Neural progenitor cell (in vitro differentiated cells): ENCODE measurements at regions not wholly inside any gene's neighbourhood (a gene's known extent, or its start where the extent isn't known, plus 50 kb on each side); places are given as distances from the start of the nearest gene placed in this dataset.

Experiments
- DNase-seq: peaks from one replicate; pipeline ENCODE4 v3.0.0-alpha.2; 2016; ENCODE audit warnings: low spot score
- H2AFZ ChIP-seq: fragments of 200-600 bp; sonication (generic); replicated peaks from 2 replicates; pipeline ENCODE4 v1.6.1; 2016; ENCODE audit warnings: antibody characterized with exemption
- H3F3A ChIP-seq: fragments of 200-600 bp; sonication (generic); 2 replicates; pipeline ENCODE4 v1.6.1; 2016; ENCODE audit warnings: antibody characterized with exemption, low read depth
- H3K27ac ChIP-seq: fragments of 200-600 bp; sonication (generic); 2 replicates; pipeline ENCODE4 v1.5.1; 2016; ENCODE audit warnings: mild to moderate bottlenecking
- H3K27me3 ChIP-seq: fragments of 200-600 bp; sonication (generic); 2 replicates; pipeline ENCODE4 v1.6.1; 2016; ENCODE audit warnings: mild to moderate bottlenecking, moderate library complexity
- H3K36me3 ChIP-seq: fragments of 200-600 bp; sonication (generic); 2 replicates; pipeline ENCODE4 v1.5.1; 2016
- H3K4me1 ChIP-seq: fragments of 200-600 bp; sonication (generic); 2 replicates; pipeline ENCODE4 v1.6.1; 2016; ENCODE audit warnings: mixed run types
- H3K4me2 ChIP-seq: fragments of 200-600 bp; sonication (generic); 2 replicates; pipeline ENCODE4 v1.6.1; 2016
- H3K4me3 ChIP-seq: fragments of 200-600 bp; sonication (generic); 2 replicates; pipeline ENCODE4 v1.5.1; 2016
- H3K79me2 ChIP-seq: fragments of 200-600 bp; sonication (generic); 2 replicates; pipeline ENCODE4 v1.6.1; 2016; ENCODE audit warnings: low read depth
- H3K9ac ChIP-seq: fragments of 200-600 bp; sonication (generic); 2 replicates; pipeline ENCODE4 v1.6.1; 2016
- H3K9me3 ChIP-seq: fragments of 200-600 bp; sonication (generic); 2 replicates; pipeline ENCODE4 v1.5.1; 2016; ENCODE audit warnings: low read depth
- H4K20me1 ChIP-seq: fragments of 200-600 bp; sonication (generic); 2 replicates; pipeline ENCODE4 v1.6.1; 2016; ENCODE audit warnings: low read depth
- H3K27ac Mint-ChIP-seq: 3 replicates; pipeline ENCODE4 v1.8.0; 2021; ENCODE audit warnings: mixed read lengths
- H3K27me3 Mint-ChIP-seq: 2 replicates; pipeline ENCODE4 v1.8.0; 2022; ENCODE audit warnings: low read depth, mild to moderate bottlenecking, inconsistent platforms, moderate library complexity, mixed read lengths; ENCODE audit not compliant: insufficient read depth
- H3K36me3 Mint-ChIP-seq: 3 replicates; pipeline ENCODE4 v1.8.0; 2021; ENCODE audit warnings: mixed read lengths
- H3K4me1 Mint-ChIP-seq: 3 replicates; pipeline ENCODE4 v1.8.0; 2021; ENCODE audit warnings: mixed read lengths
- H3K4me3 Mint-ChIP-seq: 3 replicates; pipeline ENCODE4 v1.8.0; 2021; ENCODE audit warnings: mild to moderate bottlenecking, moderate library complexity, mixed read lengths
- H3K9me3 Mint-ChIP-seq: 3 replicates; pipeline ENCODE4 v1.8.0; 2020; ENCODE audit warnings: mixed read lengths
- EZH2 ChIP-seq: fragments of 200-600 bp; sonication (generic); IDR thresholded peaks from 2 replicates; pipeline ENCODE4 v1.6.1; 2017; ENCODE audit warnings: antibody characterized with exemption, mild to moderate bottlenecking, moderate library complexity
- EZH2phosphoT487 ChIP-seq: fragments of 200-600 bp; sonication (generic); IDR thresholded peaks from 2 replicates; pipeline ENCODE4 v1.6.1; 2017; ENCODE audit warnings: antibody characterized with exemption
- TF ChIP-seq, protein P1 (sequence below): fragments of 200-600 bp; sonication (generic); IDR thresholded peaks from 2 replicates; pipeline ENCODE4 v1.5.1; 2017; ENCODE audit warnings: antibody characterized with exemption, mild to moderate bottlenecking

DNA sequence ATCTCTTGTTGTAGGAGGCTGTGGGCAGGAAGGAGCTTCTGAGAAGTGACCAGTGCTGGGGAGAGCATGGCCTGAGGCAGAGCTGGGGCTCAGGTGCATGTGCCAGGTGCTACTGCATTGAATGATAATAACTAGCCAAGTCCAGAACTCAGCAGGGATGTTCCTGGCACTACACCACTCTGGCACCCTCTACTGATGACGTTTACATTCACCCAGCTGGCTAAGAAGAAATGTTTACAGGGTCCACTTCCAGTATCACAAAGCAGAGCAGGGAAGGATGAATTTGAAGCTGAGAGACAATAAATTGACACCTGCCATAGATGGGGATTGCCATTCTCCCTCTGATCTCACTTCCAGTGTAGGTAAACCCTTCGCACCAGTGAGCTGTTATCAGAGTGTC lies 411.8 kb downstream of the SETD4 start:
- Histone ChIP-seq H3K4me3 (no peak overlapping the region), H4K20me1 (no peaks in the 10 kb centered on the region), H3K9me3 (no peaks in the 10 kb centered on the region), H3K79me2 (no peaks in the 10 kb centered on the region), H3K36me3 (no peaks in the 10 kb centered on the region), H3K27me3 (no peaks in the 10 kb centered on the region), H3K4me1 (no peaks in the 10 kb centered on the region), H3K27ac (no peak overlapping the region), H2AFZ (no peak overlapping the region), H3K4me2 (no peak overlapping the region), H3K9ac (no peak overlapping the region), H3F3A (no peaks in the 10 kb centered on the region)
- Mint-ChIP-seq H3K4me3 (no peak overlapping the region), H3K9me3 (no peaks in the 10 kb centered on the region), H3K27me3 (peaks cover 6% of the 10 kb centered on the region), H3K36me3 (no peaks in the 10 kb centered on the region), H3K4me1 (no peaks in the 10 kb centered on the region), H3K27ac (no peak overlapping the region)
- TF ChIP-seq EZH2, result no peak
- TF ChIP-seq, protein P1, sequence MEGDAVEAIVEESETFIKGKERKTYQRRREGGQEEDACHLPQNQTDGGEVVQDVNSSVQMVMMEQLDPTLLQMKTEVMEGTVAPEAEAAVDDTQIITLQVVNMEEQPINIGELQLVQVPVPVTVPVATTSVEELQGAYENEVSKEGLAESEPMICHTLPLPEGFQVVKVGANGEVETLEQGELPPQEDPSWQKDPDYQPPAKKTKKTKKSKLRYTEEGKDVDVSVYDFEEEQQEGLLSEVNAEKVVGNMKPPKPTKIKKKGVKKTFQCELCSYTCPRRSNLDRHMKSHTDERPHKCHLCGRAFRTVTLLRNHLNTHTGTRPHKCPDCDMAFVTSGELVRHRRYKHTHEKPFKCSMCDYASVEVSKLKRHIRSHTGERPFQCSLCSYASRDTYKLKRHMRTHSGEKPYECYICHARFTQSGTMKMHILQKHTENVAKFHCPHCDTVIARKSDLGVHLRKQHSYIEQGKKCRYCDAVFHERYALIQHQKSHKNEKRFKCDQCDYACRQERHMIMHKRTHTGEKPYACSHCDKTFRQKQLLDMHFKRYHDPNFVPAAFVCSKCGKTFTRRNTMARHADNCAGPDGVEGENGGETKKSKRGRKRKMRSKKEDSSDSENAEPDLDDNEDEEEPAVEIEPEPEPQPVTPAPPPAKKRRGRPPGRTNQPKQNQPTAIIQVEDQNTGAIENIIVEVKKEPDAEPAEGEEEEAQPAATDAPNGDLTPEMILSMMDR, result no peak
- TF ChIP-seq EZH2phosphoT487, result no peak
- no peak for DNase-seq

- no peak overlapping the region for H2AFZ ChIP-seq
Measured at GRCh38 chr21:35646606-35647005, 413.7 kb downstream of the SETD4 start.

DNA sequence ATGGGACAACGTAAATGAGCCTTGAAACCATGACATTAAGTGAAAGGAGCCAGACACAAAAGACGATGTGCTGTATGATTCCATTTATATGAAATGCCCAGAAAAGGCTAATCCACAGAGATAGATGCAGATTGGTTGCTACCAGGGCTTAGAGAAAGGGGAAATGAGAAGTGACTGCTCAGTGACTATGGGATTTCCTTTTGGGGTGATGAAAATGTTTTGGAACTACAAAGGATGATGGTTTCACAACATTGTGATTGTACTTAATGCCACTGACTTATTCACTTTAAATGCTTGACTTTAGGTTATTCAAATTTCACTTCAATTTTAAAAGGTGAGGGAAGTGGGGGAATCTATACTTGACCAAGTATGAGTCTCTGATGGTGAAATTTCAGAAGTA lies 414.3 kb downstream of the SETD4 start:
- H3K4me3 Mint-ChIP-seq, result no peak overlapping the region
- H3K9me3 Mint-ChIP-seq, result no peaks in the 10 kb centered on the region
- peaks cover 9% of the 10 kb centered on the region for H3K27me3 Mint-ChIP-seq
- no peaks in the 10 kb centered on the region for H3K79me2 ChIP-seq
- H3K27ac Mint-ChIP-seq, result no peak overlapping the region
- DNase-seq, result no peak
- no peaks in the 10 kb centered on the region for H3K36me3 ChIP-seq
- H2AFZ ChIP-seq, result no peak overlapping the region
- H3K27me3 ChIP-seq, result no peaks in the 10 kb centered on the region
- no peaks in the 10 kb centered on the region for H3F3A ChIP-seq
- H3K4me1 ChIP-seq, result no peaks in the 10 kb centered on the region
- H3K9me3 ChIP-seq, result no peaks in the 10 kb centered on the region
- TF ChIP-seq EZH2 (no peak), EZH2phosphoT487 (no peak)
- TF ChIP-seq, protein P1, result no peak
- no peak overlapping the region for H3K9ac ChIP-seq
- H3K27ac ChIP-seq, result no peak overlapping the region
- no peaks in the 10 kb centered on the region for H4K20me1 ChIP-seq
- H3K4me1 Mint-ChIP-seq, result no peaks in the 10 kb centered on the region
- no peaks in the 10 kb centered on the region for H3K36me3 Mint-ChIP-seq
- H3K4me3 ChIP-seq, result no peak overlapping the region
- no peak overlapping the region for H3K4me2 ChIP-seq

More at GRCh38 chr21:35646606-35647005, 413.7 kb downstream of the SETD4 start:
- H3K27me3 ChIP-seq, result no peaks in the 10 kb centered on the region
- Mint-ChIP-seq H3K27me3 (peaks cover 9% of the 10 kb centered on the region), H3K27ac (no peak overlapping the region), H3K36me3 (no peaks in the 10 kb centered on the region), H3K9me3 (no peaks in the 10 kb centered on the region), H3K4me1 (no peaks in the 10 kb centered on the region), H3K4me3 (no peak overlapping the region)
- no peaks in the 10 kb centered on the region for H3K9me3 ChIP-seq
- H3K4me2 ChIP-seq, result no peak overlapping the region
- no peaks in the 10 kb centered on the region for H3K36me3 ChIP-seq
- DNase-seq, result no peak
- H3K9ac ChIP-seq, result no peak overlapping the region
- no peaks in the 10 kb centered on the region for H3K4me1 ChIP-seq
- no peak for TF ChIP-seq EZH2
- TF ChIP-seq, protein P1, result no peak
- TF ChIP-seq EZH2phosphoT487, result no peak
- no peaks in the 10 kb centered on the region for H3K79me2 ChIP-seq
- H3K27ac ChIP-seq, result no peak overlapping the region
- H3F3A ChIP-seq, result no peaks in the 10 kb centered on the region
- no peak overlapping the region for H3K4me3 ChIP-seq
- H4K20me1 ChIP-seq, result no peaks in the 10 kb centered on the region
